C4-2B (cell line): ENCODE measurements at regions not wholly inside any gene's neighbourhood (a gene's known extent, or its start where the extent isn't known, plus 50 kb on each side); places are given as distances from the start of the nearest gene placed in this dataset.

Experiments used
- ZFX ChIP-seq: fragments of 450-650 bp; IDR thresholded peaks from 2 replicates; pipeline ENCODE4 v1.6.1; 2017
- TF ChIP-seq, protein P1 (sequence below): fragments of 450-650 bp; conservative IDR thresholded peaks from 2 replicates; pipeline ENCODE4 v1.5.1; 2017; ENCODE audit warnings: mild to moderate bottlenecking

DNA sequence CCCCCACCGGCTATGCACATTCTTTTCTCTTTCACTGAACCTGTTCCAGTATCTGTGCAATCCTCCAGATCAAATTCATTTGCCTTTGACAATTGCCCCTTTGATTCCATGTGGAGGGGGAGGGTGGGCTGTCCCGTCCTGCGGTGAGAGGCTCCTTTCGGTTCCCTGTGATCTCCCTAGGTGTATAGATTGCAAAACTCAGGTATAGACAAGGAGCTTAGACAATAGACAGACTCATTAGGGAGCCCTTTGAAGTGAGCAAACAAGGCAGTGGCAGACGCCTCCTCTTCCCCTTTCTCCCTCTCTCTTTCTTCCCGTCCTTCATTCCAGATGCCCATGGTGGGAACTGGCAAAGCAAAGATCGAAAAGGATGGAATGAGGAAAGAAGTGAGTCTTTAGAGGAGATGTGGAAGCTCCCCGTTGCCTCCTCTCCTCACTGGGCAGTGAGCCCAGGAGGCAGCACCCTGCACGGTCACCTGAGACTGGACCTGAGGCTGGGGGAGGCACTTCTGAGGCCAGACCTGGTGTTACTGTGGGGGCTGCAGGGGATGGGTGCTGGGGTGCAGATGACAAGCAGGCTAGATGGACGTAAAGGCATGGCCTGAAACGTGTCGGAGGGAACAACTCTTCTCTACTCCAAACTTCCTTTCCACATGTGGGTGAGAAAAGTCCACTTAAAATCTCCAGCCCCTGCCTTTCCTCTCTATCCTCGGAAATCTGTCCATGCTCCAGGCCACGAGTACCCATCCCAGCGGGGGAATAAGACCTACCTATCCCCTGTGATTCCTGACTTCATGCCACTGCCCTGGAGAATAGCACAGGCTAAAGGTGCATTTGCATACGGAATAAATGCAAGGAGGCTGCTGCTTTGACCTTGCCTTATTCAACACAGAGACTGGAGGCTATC is 256.6 kb upstream of the FOXQ1 start:
- TF ChIP-seq, protein P1, sequence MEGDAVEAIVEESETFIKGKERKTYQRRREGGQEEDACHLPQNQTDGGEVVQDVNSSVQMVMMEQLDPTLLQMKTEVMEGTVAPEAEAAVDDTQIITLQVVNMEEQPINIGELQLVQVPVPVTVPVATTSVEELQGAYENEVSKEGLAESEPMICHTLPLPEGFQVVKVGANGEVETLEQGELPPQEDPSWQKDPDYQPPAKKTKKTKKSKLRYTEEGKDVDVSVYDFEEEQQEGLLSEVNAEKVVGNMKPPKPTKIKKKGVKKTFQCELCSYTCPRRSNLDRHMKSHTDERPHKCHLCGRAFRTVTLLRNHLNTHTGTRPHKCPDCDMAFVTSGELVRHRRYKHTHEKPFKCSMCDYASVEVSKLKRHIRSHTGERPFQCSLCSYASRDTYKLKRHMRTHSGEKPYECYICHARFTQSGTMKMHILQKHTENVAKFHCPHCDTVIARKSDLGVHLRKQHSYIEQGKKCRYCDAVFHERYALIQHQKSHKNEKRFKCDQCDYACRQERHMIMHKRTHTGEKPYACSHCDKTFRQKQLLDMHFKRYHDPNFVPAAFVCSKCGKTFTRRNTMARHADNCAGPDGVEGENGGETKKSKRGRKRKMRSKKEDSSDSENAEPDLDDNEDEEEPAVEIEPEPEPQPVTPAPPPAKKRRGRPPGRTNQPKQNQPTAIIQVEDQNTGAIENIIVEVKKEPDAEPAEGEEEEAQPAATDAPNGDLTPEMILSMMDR, result no peak
- no peak for TF ChIP-seq ZFX
